Neural progenitor cell (in vitro differentiated cells): ENCODE measurements at regions not wholly inside any gene's neighbourhood (a gene's known extent, or its start where the extent isn't known, plus 50 kb on each side); places are given as distances from the start of the nearest gene placed in this dataset.
"Not testable (repeated sequence)": the region's sequence is repeated elsewhere in the genome, so short reads cannot be mapped to it uniquely, and the experiment has no call there.

Experiments
- EZH2 ChIP-seq: fragments of 200-600 bp; sonication (generic); IDR thresholded peaks from 2 replicates; pipeline ENCODE4 v1.6.1; 2017; ENCODE audit warnings: antibody characterized with exemption, mild to moderate bottlenecking, moderate library complexity
- EZH2phosphoT487 ChIP-seq: fragments of 200-600 bp; sonication (generic); IDR thresholded peaks from 2 replicates; pipeline ENCODE4 v1.6.1; 2017; ENCODE audit warnings: antibody characterized with exemption
- TF ChIP-seq, protein P1 (sequence below): fragments of 200-600 bp; sonication (generic); IDR thresholded peaks from 2 replicates; pipeline ENCODE4 v1.5.1; 2017; ENCODE audit warnings: antibody characterized with exemption, mild to moderate bottlenecking

DNA sequence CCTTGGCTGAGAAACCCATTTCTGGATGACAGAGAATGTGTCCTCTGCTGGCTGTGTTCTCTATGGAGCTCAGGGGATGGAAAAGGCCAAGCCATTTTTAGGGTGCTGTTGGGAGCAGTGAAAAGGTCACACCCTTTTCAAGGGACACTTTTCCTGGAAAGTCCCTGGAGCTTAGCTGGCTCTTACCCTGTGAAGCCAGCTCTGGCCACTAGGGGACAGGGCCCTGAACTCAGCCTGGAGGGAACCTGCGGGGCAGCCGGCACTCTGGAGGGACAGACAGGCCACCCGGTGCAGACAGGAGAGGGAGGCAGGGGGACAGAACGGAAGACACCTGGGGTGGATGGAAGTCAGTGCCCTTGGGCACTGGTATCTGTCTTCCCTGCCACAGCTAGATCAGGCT lies 95.3 kb upstream of the ZSCAN2 start:
- TF ChIP-seq EZH2, EZH2phosphoT487: not testable (repeated sequence)
- TF ChIP-seq, protein P1, sequence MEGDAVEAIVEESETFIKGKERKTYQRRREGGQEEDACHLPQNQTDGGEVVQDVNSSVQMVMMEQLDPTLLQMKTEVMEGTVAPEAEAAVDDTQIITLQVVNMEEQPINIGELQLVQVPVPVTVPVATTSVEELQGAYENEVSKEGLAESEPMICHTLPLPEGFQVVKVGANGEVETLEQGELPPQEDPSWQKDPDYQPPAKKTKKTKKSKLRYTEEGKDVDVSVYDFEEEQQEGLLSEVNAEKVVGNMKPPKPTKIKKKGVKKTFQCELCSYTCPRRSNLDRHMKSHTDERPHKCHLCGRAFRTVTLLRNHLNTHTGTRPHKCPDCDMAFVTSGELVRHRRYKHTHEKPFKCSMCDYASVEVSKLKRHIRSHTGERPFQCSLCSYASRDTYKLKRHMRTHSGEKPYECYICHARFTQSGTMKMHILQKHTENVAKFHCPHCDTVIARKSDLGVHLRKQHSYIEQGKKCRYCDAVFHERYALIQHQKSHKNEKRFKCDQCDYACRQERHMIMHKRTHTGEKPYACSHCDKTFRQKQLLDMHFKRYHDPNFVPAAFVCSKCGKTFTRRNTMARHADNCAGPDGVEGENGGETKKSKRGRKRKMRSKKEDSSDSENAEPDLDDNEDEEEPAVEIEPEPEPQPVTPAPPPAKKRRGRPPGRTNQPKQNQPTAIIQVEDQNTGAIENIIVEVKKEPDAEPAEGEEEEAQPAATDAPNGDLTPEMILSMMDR: peak; percentile 38
